ENCODE measurements at regions not wholly inside any gene's neighbourhood (a gene's known extent, or its start where the extent isn't known, plus 50 kb on each side); places are given as distances from the start of the nearest gene placed in this dataset.

DNA sequence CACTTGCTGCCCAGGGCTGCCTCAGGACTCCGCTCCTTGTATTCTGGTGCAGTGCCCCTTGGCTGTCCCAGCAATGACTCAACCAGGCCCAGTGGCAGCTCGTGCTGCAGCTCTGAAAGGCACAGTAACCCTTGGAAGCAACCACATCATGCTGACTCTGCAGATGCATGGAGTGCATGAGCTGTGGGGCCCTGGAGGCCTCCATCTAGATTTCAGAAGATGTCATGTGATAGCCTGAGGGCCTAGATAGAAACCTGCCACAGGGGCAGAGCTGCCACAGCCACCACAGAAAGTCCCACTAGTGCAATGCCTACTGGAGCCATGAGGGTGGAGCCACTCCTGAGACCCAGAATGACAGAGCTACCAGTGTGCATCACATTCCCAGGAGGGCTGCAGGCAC, 117.1 kb upstream of the SMAD3 start:
- DNase-seq: no peak

DNA sequence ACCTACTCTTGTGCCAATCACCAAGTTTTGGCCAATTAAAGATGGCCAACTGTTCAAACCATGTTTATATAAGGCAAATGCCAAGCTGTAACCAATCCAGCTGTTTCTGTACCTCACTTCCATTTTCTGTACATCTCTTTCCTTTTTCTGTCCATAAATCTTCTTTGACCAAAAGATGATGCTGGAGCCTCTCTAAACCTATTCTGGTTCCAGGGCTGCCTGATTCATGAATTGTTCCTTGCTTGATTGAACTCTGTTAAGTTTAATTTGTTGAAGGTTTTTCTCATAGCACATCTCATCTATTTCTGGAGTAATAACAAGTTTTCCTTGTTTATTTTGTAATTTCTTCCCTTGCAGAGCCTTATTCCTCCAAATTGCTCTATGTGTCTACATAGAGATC, 115.3 kb upstream of the SMAD3 start:
- Histone ChIP-seq H3K27ac (no peak overlapping the region), H3K4me1 (no peaks in the 10 kb centered on the region), H3K4me3 (no peak overlapping the region), H3K27me3 (no peaks in the 10 kb centered on the region), H3K9me3 (no peaks in the 10 kb centered on the region), H3K36me3 (no peaks in the 10 kb centered on the region)
- DNase-seq (no peak), ATAC-seq (no peak)
- TF ChIP-seq, protein P1, sequence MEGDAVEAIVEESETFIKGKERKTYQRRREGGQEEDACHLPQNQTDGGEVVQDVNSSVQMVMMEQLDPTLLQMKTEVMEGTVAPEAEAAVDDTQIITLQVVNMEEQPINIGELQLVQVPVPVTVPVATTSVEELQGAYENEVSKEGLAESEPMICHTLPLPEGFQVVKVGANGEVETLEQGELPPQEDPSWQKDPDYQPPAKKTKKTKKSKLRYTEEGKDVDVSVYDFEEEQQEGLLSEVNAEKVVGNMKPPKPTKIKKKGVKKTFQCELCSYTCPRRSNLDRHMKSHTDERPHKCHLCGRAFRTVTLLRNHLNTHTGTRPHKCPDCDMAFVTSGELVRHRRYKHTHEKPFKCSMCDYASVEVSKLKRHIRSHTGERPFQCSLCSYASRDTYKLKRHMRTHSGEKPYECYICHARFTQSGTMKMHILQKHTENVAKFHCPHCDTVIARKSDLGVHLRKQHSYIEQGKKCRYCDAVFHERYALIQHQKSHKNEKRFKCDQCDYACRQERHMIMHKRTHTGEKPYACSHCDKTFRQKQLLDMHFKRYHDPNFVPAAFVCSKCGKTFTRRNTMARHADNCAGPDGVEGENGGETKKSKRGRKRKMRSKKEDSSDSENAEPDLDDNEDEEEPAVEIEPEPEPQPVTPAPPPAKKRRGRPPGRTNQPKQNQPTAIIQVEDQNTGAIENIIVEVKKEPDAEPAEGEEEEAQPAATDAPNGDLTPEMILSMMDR (IDR thresholded peaks at IDR 0.05): no peak
- intact Hi-C loops (cut with DNase I): no loop called here

More for the DNA sequence above, 117.1 kb upstream of the SMAD3 start:
- Histone ChIP-seq H3K4me1 (no peaks in the 10 kb centered on the region), H3K27ac (no peak overlapping the region), H3K4me3 (no peak overlapping the region), H3K9me3 (no peaks in the 10 kb centered on the region), H3K36me3 (no peaks in the 10 kb centered on the region), H3K27me3 (no peaks in the 10 kb centered on the region)
- no peak for ATAC-seq
- TF ChIP-seq, protein P1 (IDR thresholded peaks at IDR 0.05): no peak
- intact Hi-C loops (cut with DNase I): loop anchor here (10.0 kb wide), 3 partner anchors 357 to 887 kb away; no protein-coding TSS in a partner anchor

DNA sequence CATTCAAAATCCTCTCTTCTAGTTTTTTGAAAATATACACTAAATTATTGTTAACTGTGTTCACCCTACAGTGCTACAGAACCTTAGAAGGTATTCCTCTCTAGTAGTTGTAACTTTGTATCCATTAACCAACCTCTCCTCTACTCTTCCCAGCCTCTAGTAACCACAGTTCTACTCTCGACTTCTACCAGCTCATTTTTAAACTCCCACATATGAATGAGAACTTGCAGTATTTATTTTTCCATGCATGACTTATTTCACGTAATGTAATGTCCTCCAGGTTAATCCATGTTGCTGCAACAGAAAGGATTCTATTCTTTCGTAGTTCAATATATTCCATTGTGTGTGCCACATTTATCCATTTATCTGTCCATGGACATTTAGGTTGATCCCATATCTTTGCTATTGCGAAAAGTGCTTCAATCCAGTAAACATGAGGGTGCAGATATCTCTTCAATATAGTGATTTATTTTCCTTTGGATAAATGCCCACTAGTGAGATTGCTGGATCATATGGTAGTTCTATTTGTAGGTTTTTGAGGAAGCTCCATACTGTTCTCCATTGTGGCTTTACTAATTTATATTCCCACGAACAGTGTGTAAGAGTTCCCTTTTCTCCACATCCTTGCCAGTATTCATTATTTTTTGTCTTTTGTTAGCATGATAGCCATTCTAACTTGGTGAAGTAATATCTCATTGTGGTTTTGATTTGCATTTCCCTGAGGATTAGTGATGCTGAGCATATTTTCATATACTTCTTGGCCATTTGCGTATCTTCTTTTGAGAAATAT, 113.7 kb upstream of the SMAD3 start:
- ATAC-seq: no peak
- TF ChIP-seq, protein P1 (IDR thresholded peaks at IDR 0.05): no peak
- Histone ChIP-seq H3K4me1 (no peaks in the 10 kb centered on the region), H3K9me3 (no peaks in the 10 kb centered on the region), H3K27me3 (no peaks in the 10 kb centered on the region), H3K4me3 (no peak overlapping the region), H3K27ac (no peak overlapping the region), H3K36me3 (no peaks in the 10 kb centered on the region)
- intact Hi-C loops (cut with DNase I): no loop called here
- DNase-seq: no peak

DNA sequence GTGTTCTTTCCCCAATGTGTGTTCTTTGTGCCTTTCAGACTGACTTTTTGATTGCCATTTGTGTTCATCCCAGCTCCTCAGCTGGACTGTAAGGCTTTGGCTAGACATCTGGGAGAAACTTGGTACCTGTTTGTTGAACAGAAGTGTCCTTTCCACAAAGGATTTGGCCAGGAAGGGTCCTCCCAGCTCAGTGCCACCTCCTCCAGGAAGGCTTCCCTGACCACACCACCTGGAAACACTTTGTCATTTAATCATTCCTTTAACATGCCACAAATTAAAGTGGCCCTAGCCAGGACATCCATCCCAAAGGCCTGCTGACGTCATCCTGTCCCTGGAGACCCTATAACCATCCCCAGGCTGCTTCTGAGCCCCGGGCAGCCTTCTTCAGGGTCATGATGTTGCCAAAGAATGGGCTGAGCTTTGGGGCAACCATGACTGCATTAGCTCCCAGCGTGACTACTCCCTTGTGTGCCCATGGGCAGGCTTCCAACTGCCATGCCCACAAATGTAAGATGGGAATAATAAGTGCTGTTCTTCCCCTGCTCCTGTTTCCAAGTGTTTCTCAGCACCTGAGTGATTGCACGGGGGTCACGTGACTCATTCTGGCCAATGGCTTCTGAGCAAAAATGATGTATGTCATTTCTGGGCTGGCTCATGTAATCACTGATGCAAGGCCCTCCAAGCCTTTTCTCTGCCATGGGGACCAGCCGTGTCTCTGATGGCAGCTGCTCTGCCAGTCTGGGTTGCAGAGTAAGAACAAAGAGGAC, 112.5 kb upstream of the SMAD3 start:
- no peaks in the 10 kb centered on the region for H3K9me3 ChIP-seq
- H3K36me3 ChIP-seq: no peaks in the 10 kb centered on the region
- no peak overlapping the region for H3K4me3 ChIP-seq
- no peak overlapping the region for H3K27ac ChIP-seq
- no peaks in the 10 kb centered on the region for H3K4me1 ChIP-seq
- no peaks in the 10 kb centered on the region for H3K27me3 ChIP-seq
- no peak for DNase-seq
- TF ChIP-seq, protein P1 (IDR thresholded peaks at IDR 0.05): no peak
- intact Hi-C loops (cut with DNase I): no loop called here
- no peak for ATAC-seq

DNA sequence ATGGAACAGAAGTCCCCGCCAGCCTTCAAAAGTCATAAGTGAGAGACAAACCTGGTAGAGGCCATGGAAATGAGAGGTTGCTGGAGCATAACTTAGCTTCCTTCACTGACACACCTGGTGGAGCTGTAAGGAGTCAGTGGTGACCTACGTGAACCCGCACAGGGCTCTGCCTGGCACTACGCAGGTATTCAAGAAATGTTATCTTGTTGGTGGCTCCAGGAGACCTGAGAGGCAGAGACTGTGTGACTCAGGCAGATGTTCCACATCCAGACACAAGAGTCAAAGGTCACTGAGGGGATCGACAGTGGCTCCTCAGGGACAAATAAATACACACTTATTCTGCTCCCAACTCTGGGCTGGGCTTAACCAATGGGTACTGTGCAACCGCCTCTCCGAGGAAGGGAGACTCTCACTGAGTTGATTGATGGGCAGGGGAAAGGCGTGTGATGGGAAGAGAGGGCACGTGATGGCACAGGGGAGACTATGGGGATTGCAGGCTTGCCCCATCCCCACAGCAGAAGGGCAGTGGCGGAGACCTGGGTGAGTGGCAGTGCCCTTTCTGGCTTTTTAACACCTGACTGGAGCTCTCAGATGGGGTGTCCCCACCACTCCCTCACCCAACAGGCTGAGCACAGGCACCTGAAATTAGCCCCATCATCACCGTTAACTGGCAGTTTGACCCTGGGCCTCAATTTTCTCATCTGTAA, 111.7 kb upstream of the SMAD3 start:
- no peaks in the 10 kb centered on the region for H3K4me1 ChIP-seq
- no peak for DNase-seq
- TF ChIP-seq, protein P1 (IDR thresholded peaks at IDR 0.05): no peak
- no peak for ATAC-seq
- intact Hi-C loops (cut with DNase I): no loop called here
- H3K27ac ChIP-seq: no peak overlapping the region
- H3K9me3 ChIP-seq: no peaks in the 10 kb centered on the region
- no peaks in the 10 kb centered on the region for H3K36me3 ChIP-seq
- H3K4me3 ChIP-seq: no peak overlapping the region
- no peaks in the 10 kb centered on the region for H3K27me3 ChIP-seq
